CD4-positive, CD25-positive, alpha-beta regulatory T cell (primary cell): ENCODE measurements at regions not wholly inside any gene's neighbourhood (a gene's known extent, or its start where the extent isn't known, plus 50 kb on each side); places are given as distances from the start of the nearest gene placed in this dataset.

Experiments
- ATAC-seq, 2 donors: fragments of 150-1000 bp; cut with Tn5 transposase; one replicate each; pipeline ENCODE4 v1.10.0; 2021; ENCODE audit warnings: low read depth in 2 of 2, moderate number of reproducible peaks in 2 of 2, moderate library complexity in 1 of 2
- DNase-seq, 3 donors: peaks; one replicate each; pipeline versions ENCODE4 v3.0.0 to v3.0.0-alpha.2; 2012 to 2022; ENCODE audit warnings: mixed read lengths in 1 of 3
- H3K27ac ChIP-seq: one replicate; pipeline ENCODE4 v1.7.0; 2013; ENCODE audit warnings: mild to moderate bottlenecking, low read length; ENCODE audit not compliant: insufficient read depth, poor library complexity, severe bottlenecking
- H3K27me3 ChIP-seq: one replicate; pipeline ENCODE4 v1.7.0; 2013; ENCODE audit warnings: low read length; ENCODE audit not compliant: control insufficient read depth, insufficient read depth
- H3K36me3 ChIP-seq: one replicate; pipeline ENCODE4 v1.7.0; 2013; ENCODE audit warnings: mild to moderate bottlenecking, low read length, moderate library complexity; ENCODE audit not compliant: control insufficient read depth, insufficient read depth
- H3K4me1 ChIP-seq: 2 replicates; pipeline ENCODE4 v1.7.0; 2013; ENCODE audit warnings: mild to moderate bottlenecking, low read length; ENCODE audit not compliant: insufficient read depth, control insufficient read depth, poor library complexity, severe bottlenecking
- H3K4me3 ChIP-seq: one replicate; pipeline ENCODE4 v1.7.0; 2013; ENCODE audit warnings: low read depth, mild to moderate bottlenecking, low read length, moderate library complexity
- H3K9me3 ChIP-seq, 2 experiments: 1 replicate in 1 of 2; 2 replicates in 1 of 2; pipeline ENCODE4 v1.7.0; 2013; ENCODE audit warnings: low read length in 2 of 2, mild to moderate bottlenecking in 1 of 2, moderate library complexity in 1 of 2; ENCODE audit not compliant: control insufficient read depth in 2 of 2
- H3K27ac Mint-ChIP-seq, 3 donors: one replicate each; pipeline ENCODE4 v1.8.0; 2020 to 2022; ENCODE audit warnings: mild to moderate bottlenecking in 3 of 3, mixed read lengths in 3 of 3, moderate library complexity in 2 of 3
- H3K27me3 Mint-ChIP-seq: one replicate; pipeline ENCODE4 v1.8.0; 2022; ENCODE audit warnings: mild to moderate bottlenecking, mixed read lengths
- H3K36me3 Mint-ChIP-seq: one replicate; pipeline ENCODE4 v1.8.0; 2020; ENCODE audit warnings: mixed read lengths
- H3K4me1 Mint-ChIP-seq, 4 donors: one replicate each; pipeline ENCODE4 v1.8.0; 2020 to 2022; ENCODE audit warnings: mixed read lengths in 4 of 4, mild to moderate bottlenecking in 1 of 4
- H3K4me3 Mint-ChIP-seq, 4 donors: one replicate each; pipeline ENCODE4 v1.8.0; 2020 to 2022; ENCODE audit warnings: mild to moderate bottlenecking in 4 of 4, mixed read lengths in 4 of 4, moderate library complexity in 3 of 4
- H3K9me3 Mint-ChIP-seq, 7 donors: one replicate each; pipeline ENCODE4 v1.8.0; 2020 to 2022; ENCODE audit warnings: mixed read lengths in 7 of 7, mild to moderate bottlenecking in 3 of 7, moderate library complexity in 2 of 7

GRCh38 chr13:37997641-37998040 lies 128.1 kb upstream of the TRPC4 start:
- Mint-ChIP-seq H3K4me1 (no peaks in the 10 kb centered on the region), H3K4me3 (no peak overlapping the region), H3K27ac (no peak overlapping the region), H3K9me3 (peaks cover 0 to 4% (median 1%) of the 10 kb centered on the region in 7 donors), H3K27me3 (no peaks in the 10 kb centered on the region), H3K36me3 (no peaks in the 10 kb centered on the region)
- H3K4me1 ChIP-seq: no peaks in the 10 kb centered on the region
- H3K9me3 ChIP-seq: no peaks in the 10 kb centered on the region
- no peak overlapping the region for H3K4me3 ChIP-seq
- no peaks in the 10 kb centered on the region for H3K36me3 ChIP-seq
- no peaks in the 10 kb centered on the region for H3K27me3 ChIP-seq
- DNase-seq (no peak), ATAC-seq (no peak)
- no peak overlapping the region for H3K27ac ChIP-seq

- H3K4me3 ChIP-seq: no peak overlapping the region
- no peaks in the 10 kb centered on the region for H3K27me3 Mint-ChIP-seq
- DNase-seq (no peak), ATAC-seq (no peak)
- H3K27ac ChIP-seq: no peak overlapping the region
- H3K36me3 ChIP-seq: no peaks in the 10 kb centered on the region
- H3K36me3 Mint-ChIP-seq: no peaks in the 10 kb centered on the region
- H3K27ac Mint-ChIP-seq: no peak overlapping the region
- no peaks in the 10 kb centered on the region for H3K4me1 ChIP-seq
- H3K27me3 ChIP-seq: no peaks in the 10 kb centered on the region
- H3K9me3 Mint-ChIP-seq: peaks cover 0 to 4% (median 2%) of the 10 kb centered on the region in 7 donors
- no peaks in the 10 kb centered on the region for H3K4me1 Mint-ChIP-seq
- no peak overlapping the region for H3K4me3 Mint-ChIP-seq
- H3K9me3 ChIP-seq: no peaks in the 10 kb centered on the region
Measured at GRCh38 chr13:37995092-37995491, 125.5 kb upstream of the TRPC4 start.

- H3K27ac Mint-ChIP-seq: no peak overlapping the region
- H3K9me3 ChIP-seq: no peaks in the 10 kb centered on the region
- no peaks in the 10 kb centered on the region for H3K27me3 ChIP-seq
- H3K4me1 ChIP-seq: no peaks in the 10 kb centered on the region
- H3K27ac ChIP-seq: no peak overlapping the region
- H3K4me3 Mint-ChIP-seq: no peak overlapping the region
- H3K27me3 Mint-ChIP-seq: no peaks in the 10 kb centered on the region
- no peaks in the 10 kb centered on the region for H3K36me3 ChIP-seq
- no peaks in the 10 kb centered on the region for H3K4me1 Mint-ChIP-seq
- no peak overlapping the region for H3K4me3 ChIP-seq
- no peak for DNase-seq
- H3K36me3 Mint-ChIP-seq: no peaks in the 10 kb centered on the region
- no peak for ATAC-seq
- H3K9me3 Mint-ChIP-seq: peaks cover 0 to 8% (median 2%) of the 10 kb centered on the region in 7 donors
Measured at GRCh38 chr13:37986811-37987210, 117.2 kb upstream of the TRPC4 start.

- Mint-ChIP-seq H3K27ac (no peak overlapping the region), H3K27me3 (no peaks in the 10 kb centered on the region), H3K36me3 (no peaks in the 10 kb centered on the region), H3K4me1 (no peaks in the 10 kb centered on the region), H3K9me3 (peaks cover 0 to 5% (median 0%) of the 10 kb centered on the region in 7 donors), H3K4me3 (no peak overlapping the region)
- H3K4me3 ChIP-seq: no peak overlapping the region
- H3K36me3 ChIP-seq: no peaks in the 10 kb centered on the region
- ATAC-seq (no peak), DNase-seq (no peak)
- no peak overlapping the region for H3K27ac ChIP-seq
- no peaks in the 10 kb centered on the region for H3K4me1 ChIP-seq
- no peaks in the 10 kb centered on the region for H3K9me3 ChIP-seq
- H3K27me3 ChIP-seq: no peaks in the 10 kb centered on the region
Measured at GRCh38 chr13:37985281-37985680, 115.7 kb upstream of the TRPC4 start.

- H3K27ac ChIP-seq: no peak overlapping the region
- H3K4me1 ChIP-seq: no peaks in the 10 kb centered on the region
- ATAC-seq: no peak
- Mint-ChIP-seq H3K4me3 (no peak overlapping the region), H3K27me3 (no peaks in the 10 kb centered on the region), H3K4me1 (no peaks in the 10 kb centered on the region), H3K36me3 (no peaks in the 10 kb centered on the region), H3K27ac (no peak overlapping the region), H3K9me3 (peaks cover 0 to 5% (median 0%) of the 10 kb centered on the region in 7 donors)
- no peaks in the 10 kb centered on the region for H3K36me3 ChIP-seq
- no peaks in the 10 kb centered on the region for H3K27me3 ChIP-seq
- DNase-seq: peak in 1 of 3 donors; percentile 0
- no peaks in the 10 kb centered on the region for H3K9me3 ChIP-seq
- no peak overlapping the region for H3K4me3 ChIP-seq
Measured at GRCh38 chr13:37984357-37984756, 114.8 kb upstream of the TRPC4 start.

- Histone ChIP-seq H3K4me1 (no peaks in the 10 kb centered on the region), H3K27ac (no peak overlapping the region), H3K9me3 (no peaks in the 10 kb centered on the region), H3K4me3 (no peak overlapping the region), H3K36me3 (no peaks in the 10 kb centered on the region), H3K27me3 (no peaks in the 10 kb centered on the region)
- Mint-ChIP-seq H3K27me3 (peaks cover 4% of the 10 kb centered on the region), H3K27ac (no peak overlapping the region), H3K4me1 (no peaks in the 10 kb centered on the region), H3K9me3 (peaks cover 0 to 4% (median 0%) of the 10 kb centered on the region in 7 donors), H3K36me3 (no peaks in the 10 kb centered on the region), H3K4me3 (no peak overlapping the region)
- DNase-seq (no peak), ATAC-seq (no peak)
Measured at GRCh38 chr13:37981932-37982331, 112.4 kb upstream of the TRPC4 start.

GRCh38 chr13:37978680-37979079 lies 109.1 kb upstream of the TRPC4 start:
- ATAC-seq (no peak), DNase-seq (no peak)
- no peaks in the 10 kb centered on the region for H3K9me3 ChIP-seq
- no peaks in the 10 kb centered on the region for H3K36me3 Mint-ChIP-seq
- H3K27ac ChIP-seq: no peak overlapping the region
- no peaks in the 10 kb centered on the region for H3K4me1 ChIP-seq
- peaks cover 0 to 3% (median 0%) of the 10 kb centered on the region in 7 donors for H3K9me3 Mint-ChIP-seq
- no peak overlapping the region for H3K4me3 ChIP-seq
- no peak overlapping the region for H3K4me3 Mint-ChIP-seq
- no peaks in the 10 kb centered on the region for H3K36me3 ChIP-seq
- H3K27me3 ChIP-seq: no peaks in the 10 kb centered on the region
- no peaks in the 10 kb centered on the region for H3K4me1 Mint-ChIP-seq
- H3K27me3 Mint-ChIP-seq: peaks cover 4% of the 10 kb centered on the region
- no peak overlapping the region for H3K27ac Mint-ChIP-seq

GRCh38 chr13:37968555-37968954 lies 99.0 kb upstream of the TRPC4 start:
- Mint-ChIP-seq H3K4me3 (no peak overlapping the region), H3K4me1 (no peaks in the 10 kb centered on the region), H3K27me3 (no peaks in the 10 kb centered on the region), H3K27ac (no peak overlapping the region), H3K36me3 (no peaks in the 10 kb centered on the region), H3K9me3 (peaks cover 0 to 9% (median 5%) of the 10 kb centered on the region in 7 donors)
- DNase-seq (no peak), ATAC-seq (no peak)
- Histone ChIP-seq H3K4me1 (no peaks in the 10 kb centered on the region), H3K36me3 (no peaks in the 10 kb centered on the region), H3K27me3 (no peaks in the 10 kb centered on the region), H3K27ac (no peak overlapping the region), H3K9me3 (no peaks in the 10 kb centered on the region), H3K4me3 (no peak overlapping the region)
